ENCODE measurements at regions not wholly inside any gene's neighbourhood (a gene's known extent, or its start where the extent isn't known, plus 50 kb on each side); places are given as distances from the start of the nearest gene placed in this dataset.

- in situ Hi-C loops (cut with MboI; ENCODE audit: low sequenced_read_pairs) = no loop called here
These were observed 197.5 kb downstream of the BARX2 start for GRCh38 chr11:129573161-129573560.

GRCh38 chr11:129574431-129574830 lies 198.8 kb downstream of the BARX2 start:
- in situ Hi-C loops (cut with MboI; ENCODE audit: low sequenced_read_pairs) = no loop called here
- no peak for DNase-seq (ENCODE audit: low spot score in 2 of 2)
- Histone ChIP-seq H3K4me1 (no peaks in the 10 kb centered on the region), H3K36me3 (replicated peaks) (no peaks in the 10 kb centered on the region), H3K9me3 (no peaks in the 10 kb centered on the region), H3K4me3 (no peak overlapping the region), H3K27me3 (ENCODE audit: low read depth) (no peaks in the 10 kb centered on the region)

More at GRCh38 chr11:129573161-129573560, 197.5 kb downstream of the BARX2 start:
- Histone ChIP-seq H3K4me3 (no peak overlapping the region), H3K27me3 (ENCODE audit: low read depth) (no peaks in the 10 kb centered on the region), H3K4me1 (no peaks in the 10 kb centered on the region), H3K9me3 (no peaks in the 10 kb centered on the region), H3K36me3 (replicated peaks) (no peaks in the 10 kb centered on the region)
- DNase-seq (ENCODE audit: low spot score in 2 of 2) = no peak

- no peak for DNase-seq (ENCODE audit: low spot score in 2 of 2)
- no peaks in the 10 kb centered on the region for H3K4me1 ChIP-seq
- H3K27me3 ChIP-seq (ENCODE audit: low read depth) = no peaks in the 10 kb centered on the region
- in situ Hi-C loops (cut with MboI; ENCODE audit: low sequenced_read_pairs) = no loop called here
- H3K36me3 ChIP-seq (replicated peaks) = no peaks in the 10 kb centered on the region
- H3K9me3 ChIP-seq = no peaks in the 10 kb centered on the region
- no peak overlapping the region for H3K4me3 ChIP-seq
These were observed 201.0 kb downstream of the BARX2 start for GRCh38 chr11:129576652-129577051.

GRCh38 chr11:129578006-129578405 lies 202.4 kb downstream of the BARX2 start:
- no peak for DNase-seq (ENCODE audit: low spot score in 2 of 2)
- in situ Hi-C loops (cut with MboI; ENCODE audit: low sequenced_read_pairs) = no loop called here

GRCh38 chr11:129580278-129580677 lies 204.6 kb downstream of the BARX2 start:
- in situ Hi-C loops (cut with MboI; ENCODE audit: low sequenced_read_pairs) = no loop called here

More at GRCh38 chr11:129578006-129578405, 202.4 kb downstream of the BARX2 start:
- Histone ChIP-seq H3K9me3 (no peaks in the 10 kb centered on the region), H3K4me3 (no peak overlapping the region), H3K27me3 (ENCODE audit: low read depth) (no peaks in the 10 kb centered on the region), H3K4me1 (no peaks in the 10 kb centered on the region), H3K36me3 (replicated peaks) (no peaks in the 10 kb centered on the region)

GRCh38 chr11:129584316-129584715 lies 208.7 kb downstream of the BARX2 start:
- H3K36me3 ChIP-seq (replicated peaks) = no peaks in the 10 kb centered on the region
- DNase-seq (ENCODE audit: low spot score in 2 of 2) = no peak

More at GRCh38 chr11:129580278-129580677, 204.6 kb downstream of the BARX2 start:
- Histone ChIP-seq H3K9me3 (no peaks in the 10 kb centered on the region), H3K36me3 (replicated peaks) (no peaks in the 10 kb centered on the region), H3K27me3 (ENCODE audit: low read depth) (no peaks in the 10 kb centered on the region), H3K4me1 (no peaks in the 10 kb centered on the region), H3K4me3 (no peak overlapping the region)
- no peak for DNase-seq (ENCODE audit: low spot score in 2 of 2)

GRCh38 chr11:129589190-129589860 lies 213.7 kb downstream of the BARX2 start:
- H3K36me3 ChIP-seq (replicated peaks) = no peaks in the 10 kb centered on the region
- no peaks in the 10 kb centered on the region for H3K9me3 ChIP-seq
- no peaks in the 10 kb centered on the region for H3K27me3 ChIP-seq (ENCODE audit: low read depth)
- no peaks in the 10 kb centered on the region for H3K4me1 ChIP-seq
- DNase-seq (ENCODE audit: low spot score in 2 of 2) = no peak
- no peak overlapping the region for H3K4me3 ChIP-seq
- in situ Hi-C loops (cut with MboI; ENCODE audit: low sequenced_read_pairs) = no loop called here

More at GRCh38 chr11:129584316-129584715, 208.7 kb downstream of the BARX2 start:
- Histone ChIP-seq H3K27me3 (ENCODE audit: low read depth) (no peaks in the 10 kb centered on the region), H3K4me1 (no peaks in the 10 kb centered on the region), H3K4me3 (no peak overlapping the region), H3K9me3 (no peaks in the 10 kb centered on the region)
- in situ Hi-C loops (cut with MboI; ENCODE audit: low sequenced_read_pairs) = no loop called here

- Histone ChIP-seq H3K9me3 (no peaks in the 10 kb centered on the region), H3K4me1 (no peaks in the 10 kb centered on the region), H3K4me3 (no peak overlapping the region), H3K36me3 (replicated peaks) (no peaks in the 10 kb centered on the region), H3K27me3 (ENCODE audit: low read depth) (no peaks in the 10 kb centered on the region)
- in situ Hi-C loops (cut with MboI; ENCODE audit: low sequenced_read_pairs) = no loop called here
- DNase-seq (ENCODE audit: low spot score in 2 of 2) = no peak
These were observed 214.5 kb downstream of the BARX2 start for GRCh38 chr11:129590030-129590752.

- Histone ChIP-seq H3K4me1 (no peaks in the 10 kb centered on the region), H3K9me3 (no peaks in the 10 kb centered on the region), H3K36me3 (replicated peaks) (no peaks in the 10 kb centered on the region), H3K4me3 (no peak overlapping the region), H3K27me3 (ENCODE audit: low read depth) (no peaks in the 10 kb centered on the region)
- in situ Hi-C loops (cut with MboI; ENCODE audit: low sequenced_read_pairs) = no loop called here
- DNase-seq (ENCODE audit: low spot score in 2 of 2) = no peak
These were observed 215.3 kb downstream of the BARX2 start for GRCh38 chr11:129590753-129591475.

- Histone ChIP-seq H3K4me1 (no peaks in the 10 kb centered on the region), H3K27me3 (ENCODE audit: low read depth) (no peaks in the 10 kb centered on the region), H3K4me3 (no peak overlapping the region), H3K9me3 (no peaks in the 10 kb centered on the region), H3K36me3 (replicated peaks) (no peaks in the 10 kb centered on the region)
- no peak for DNase-seq (ENCODE audit: low spot score in 2 of 2)
- in situ Hi-C loops (cut with MboI; ENCODE audit: low sequenced_read_pairs) = no loop called here
These were observed 215.9 kb downstream of the BARX2 start for GRCh38 chr11:129591527-129591926.

- no peak for DNase-seq (ENCODE audit: low spot score in 2 of 2)
These were observed 216.5 kb downstream of the BARX2 start for GRCh38 chr11:129592191-129592590.

GRCh38 chr11:129593098-129593497 lies 217.4 kb downstream of the BARX2 start:
- no peak for DNase-seq (ENCODE audit: low spot score in 2 of 2)
- Histone ChIP-seq H3K4me3 (no peak overlapping the region), H3K27me3 (ENCODE audit: low read depth) (no peaks in the 10 kb centered on the region), H3K4me1 (no peaks in the 10 kb centered on the region), H3K36me3 (replicated peaks) (no peaks in the 10 kb centered on the region), H3K9me3 (no peaks in the 10 kb centered on the region)
- in situ Hi-C loops (cut with MboI; ENCODE audit: low sequenced_read_pairs) = no loop called here

More at GRCh38 chr11:129592191-129592590, 216.5 kb downstream of the BARX2 start:
- Histone ChIP-seq H3K4me1 (no peaks in the 10 kb centered on the region), H3K9me3 (no peaks in the 10 kb centered on the region), H3K27me3 (ENCODE audit: low read depth) (no peaks in the 10 kb centered on the region), H3K36me3 (replicated peaks) (no peaks in the 10 kb centered on the region), H3K4me3 (no peak overlapping the region)
- in situ Hi-C loops (cut with MboI; ENCODE audit: low sequenced_read_pairs) = no loop called here

GRCh38 chr11:129595038-129595962 lies 219.7 kb downstream of the BARX2 start:
- in situ Hi-C loops (cut with MboI; ENCODE audit: low sequenced_read_pairs) = no loop called here
- H3K9me3 ChIP-seq = no peaks in the 10 kb centered on the region
- DNase-seq (ENCODE audit: low spot score in 2 of 2) = no peak
- no peaks in the 10 kb centered on the region for H3K27me3 ChIP-seq (ENCODE audit: low read depth)
- no peaks in the 10 kb centered on the region for H3K36me3 ChIP-seq (replicated peaks)
- no peak overlapping the region for H3K4me3 ChIP-seq
- H3K4me1 ChIP-seq = no peaks in the 10 kb centered on the region
